Nephron (organoid): ENCODE measurements at regions not wholly inside any gene's neighbourhood (a gene's known extent, or its start where the extent isn't known, plus 50 kb on each side); places are given as distances from the start of the nearest gene placed in this dataset.

Source experiments
- H3K27ac Mint-ChIP-seq, 3 experiments: 2 replicates each; pipeline ENCODE4 v1.8.0; 2020; ENCODE audit warnings: mixed read lengths in 3 of 3, mild to moderate bottlenecking in 2 of 3, moderate library complexity in 1 of 3
- H3K27me3 Mint-ChIP-seq: 2 replicates; pipeline ENCODE4 v1.8.0; 2021; ENCODE audit warnings: low read depth, mild to moderate bottlenecking, moderate library complexity, mixed read lengths
- H3K36me3 Mint-ChIP-seq: 2 replicates; pipeline ENCODE4 v1.8.0; 2020; ENCODE audit warnings: low read depth, mixed read lengths
- H3K4me1 Mint-ChIP-seq: 2 replicates; pipeline ENCODE4 v1.8.0; 2020; ENCODE audit warnings: mixed read lengths
- H3K4me3 Mint-ChIP-seq, 3 experiments: 2 replicates each; pipeline ENCODE4 v1.8.0; 2020; ENCODE audit warnings: mild to moderate bottlenecking in 3 of 3, mixed read lengths in 3 of 3, moderate library complexity in 2 of 3
- H3K9me3 Mint-ChIP-seq: 2 replicates; pipeline ENCODE4 v1.8.0; 2020; ENCODE audit warnings: mixed read lengths
- TF ChIP-seq, protein P1 (sequence below), 3 experiments: fragments of 200-600 bp; sonication (generic); IDR thresholded peaks; one replicate each; pipeline ENCODE4 v1.5.0; 2021; ENCODE audit warnings: antibody characterized with exemption in 3 of 3; ENCODE audit not compliant: unreplicated experiment in 3 of 3

DNA sequence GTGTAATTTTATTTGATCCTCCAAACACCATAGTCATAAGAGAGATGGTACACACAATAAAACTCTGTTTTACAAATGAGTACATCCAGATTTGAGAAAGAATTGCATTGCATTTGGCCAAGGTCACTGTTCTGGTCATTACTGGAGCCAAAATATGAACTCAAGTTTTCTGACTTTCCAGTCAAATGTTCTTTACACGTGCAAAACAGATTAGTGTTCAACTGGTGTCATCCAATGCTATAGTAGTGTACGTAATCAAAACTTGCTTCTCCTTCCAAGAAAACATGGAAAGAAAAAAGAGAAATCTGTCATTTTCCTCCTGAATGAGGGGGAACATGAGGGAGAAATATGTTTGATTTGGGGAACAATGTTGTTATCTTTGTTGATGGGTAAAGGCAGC is 291.9 kb downstream of the NAF1 start:
- Mint-ChIP-seq H3K4me1 (no peaks in the 10 kb centered on the region), H3K36me3 (no peaks in the 10 kb centered on the region)

DNA sequence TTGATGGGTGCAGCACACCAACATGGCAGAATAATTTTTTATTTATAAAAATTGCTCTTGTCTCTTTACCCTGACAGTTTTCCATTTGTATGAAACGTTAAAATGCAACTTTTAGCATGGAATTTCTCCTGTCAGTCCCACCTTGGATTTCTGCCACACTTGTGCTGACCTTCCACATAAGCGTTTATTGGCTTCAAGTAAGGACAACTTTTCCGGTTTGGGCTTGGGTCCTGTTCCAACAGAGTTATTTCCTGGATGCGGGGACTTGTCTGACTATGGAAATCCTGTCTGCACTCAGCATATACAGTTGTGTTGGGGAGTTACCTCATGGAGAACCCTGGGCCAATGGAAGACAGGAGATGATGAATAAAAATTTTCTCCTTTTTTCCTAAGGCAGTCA is 294.7 kb downstream of the NAF1 start:
- TF ChIP-seq, protein P1, sequence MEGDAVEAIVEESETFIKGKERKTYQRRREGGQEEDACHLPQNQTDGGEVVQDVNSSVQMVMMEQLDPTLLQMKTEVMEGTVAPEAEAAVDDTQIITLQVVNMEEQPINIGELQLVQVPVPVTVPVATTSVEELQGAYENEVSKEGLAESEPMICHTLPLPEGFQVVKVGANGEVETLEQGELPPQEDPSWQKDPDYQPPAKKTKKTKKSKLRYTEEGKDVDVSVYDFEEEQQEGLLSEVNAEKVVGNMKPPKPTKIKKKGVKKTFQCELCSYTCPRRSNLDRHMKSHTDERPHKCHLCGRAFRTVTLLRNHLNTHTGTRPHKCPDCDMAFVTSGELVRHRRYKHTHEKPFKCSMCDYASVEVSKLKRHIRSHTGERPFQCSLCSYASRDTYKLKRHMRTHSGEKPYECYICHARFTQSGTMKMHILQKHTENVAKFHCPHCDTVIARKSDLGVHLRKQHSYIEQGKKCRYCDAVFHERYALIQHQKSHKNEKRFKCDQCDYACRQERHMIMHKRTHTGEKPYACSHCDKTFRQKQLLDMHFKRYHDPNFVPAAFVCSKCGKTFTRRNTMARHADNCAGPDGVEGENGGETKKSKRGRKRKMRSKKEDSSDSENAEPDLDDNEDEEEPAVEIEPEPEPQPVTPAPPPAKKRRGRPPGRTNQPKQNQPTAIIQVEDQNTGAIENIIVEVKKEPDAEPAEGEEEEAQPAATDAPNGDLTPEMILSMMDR (IDR thresholded peaks at IDR 0.05; ENCODE audit: unreplicated experiment in 3 of 3) = no peak
- H3K27me3 Mint-ChIP-seq = no peaks in the 10 kb centered on the region

More for the DNA sequence above, 291.9 kb downstream of the NAF1 start:
- Mint-ChIP-seq H3K27ac (peak overlapping the region in 2 of 3 experiments; percentile 56 to 62), H3K9me3 (peaks cover 5% of the 10 kb centered on the region), H3K27me3 (no peaks in the 10 kb centered on the region), H3K4me3 (no peak overlapping the region)
- TF ChIP-seq, protein P1 (IDR thresholded peaks at IDR 0.05; ENCODE audit: unreplicated experiment in 3 of 3) = no peak

DNA sequence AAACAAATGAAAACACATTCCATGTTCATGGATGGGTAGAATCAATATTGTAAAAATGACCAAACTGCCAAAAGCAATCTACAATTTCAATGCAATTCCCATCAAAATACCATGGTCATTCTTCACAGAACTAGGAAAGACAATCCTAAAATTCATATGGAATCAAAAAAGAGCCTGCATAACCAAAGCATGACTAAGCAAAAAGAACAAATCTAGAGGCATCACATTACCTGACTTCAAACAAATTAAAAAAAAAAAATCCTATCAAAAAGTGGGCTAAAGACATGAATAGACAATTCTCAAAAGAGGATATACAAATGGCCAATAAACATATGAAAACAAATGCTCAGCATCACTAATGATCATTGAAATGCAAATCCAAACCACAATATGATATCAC is 297.5 kb downstream of the NAF1 start:
- Mint-ChIP-seq H3K9me3 (peaks cover 14% of the 10 kb centered on the region), H3K27ac (no peak overlapping the region), H3K27me3 (no peaks in the 10 kb centered on the region), H3K36me3 (no peaks in the 10 kb centered on the region), H3K4me3 (no peak overlapping the region), H3K4me1 (no peaks in the 10 kb centered on the region)
- TF ChIP-seq, protein P1 (IDR thresholded peaks at IDR 0.05; ENCODE audit: unreplicated experiment in 3 of 3) = no peak

More for the DNA sequence above, 294.7 kb downstream of the NAF1 start:
- peaks cover 5% of the 10 kb centered on the region for H3K9me3 Mint-ChIP-seq
- H3K27ac Mint-ChIP-seq = no peak overlapping the region
- H3K36me3 Mint-ChIP-seq = no peaks in the 10 kb centered on the region
- no peak overlapping the region for H3K4me3 Mint-ChIP-seq
- H3K4me1 Mint-ChIP-seq = no peaks in the 10 kb centered on the region

DNA sequence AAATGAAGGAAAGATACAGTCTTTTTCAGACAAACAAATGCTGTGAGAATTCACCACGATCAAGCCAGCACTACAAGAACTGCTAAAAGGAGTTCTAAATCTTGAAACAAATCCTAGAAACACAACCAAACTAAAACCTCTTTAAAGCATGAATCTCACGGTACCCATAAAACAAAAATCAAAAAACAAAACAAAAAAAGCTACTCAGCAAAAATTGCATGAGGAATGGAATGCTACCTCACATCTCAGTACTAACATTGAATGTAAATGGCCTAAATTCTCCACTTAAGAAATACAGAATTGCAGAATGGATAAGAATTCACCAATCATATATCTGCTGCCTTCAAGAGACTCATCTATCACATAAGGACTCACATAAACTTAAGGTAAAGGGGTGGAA is 300.1 kb downstream of the NAF1 start:
- Mint-ChIP-seq H3K4me3 (no peak overlapping the region), H3K36me3 (no peaks in the 10 kb centered on the region), H3K27ac (no peak overlapping the region), H3K4me1 (no peaks in the 10 kb centered on the region), H3K27me3 (no peaks in the 10 kb centered on the region), H3K9me3 (peaks cover 14% of the 10 kb centered on the region)
- TF ChIP-seq, protein P1 (IDR thresholded peaks at IDR 0.05; ENCODE audit: unreplicated experiment in 3 of 3) = no peak

DNA sequence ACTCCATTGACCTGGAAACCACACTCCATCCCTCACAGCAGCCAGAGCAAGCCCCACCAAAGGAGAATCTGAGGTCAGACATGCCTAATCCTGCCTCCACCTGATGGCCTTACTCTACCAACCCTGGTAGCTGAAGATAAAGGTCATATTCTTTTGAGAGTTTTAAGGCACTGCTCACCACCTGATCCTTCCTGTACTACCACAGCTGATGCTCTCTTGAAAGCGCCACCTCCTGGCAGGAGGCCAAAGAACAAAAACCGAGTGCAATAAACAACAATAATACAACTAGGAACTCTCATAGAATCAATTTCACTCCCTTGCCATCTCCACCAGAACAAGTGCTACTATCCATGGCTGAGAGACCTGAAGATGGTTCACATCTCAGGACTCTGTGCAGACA is 301.6 kb downstream of the NAF1 start:
- Mint-ChIP-seq H3K27ac (no peak overlapping the region), H3K4me1 (no peaks in the 10 kb centered on the region), H3K27me3 (no peaks in the 10 kb centered on the region), H3K9me3 (peaks cover 14% of the 10 kb centered on the region), H3K36me3 (no peaks in the 10 kb centered on the region), H3K4me3 (no peak overlapping the region)
- TF ChIP-seq, protein P1 (IDR thresholded peaks at IDR 0.05; ENCODE audit: unreplicated experiment in 3 of 3) = no peak

DNA sequence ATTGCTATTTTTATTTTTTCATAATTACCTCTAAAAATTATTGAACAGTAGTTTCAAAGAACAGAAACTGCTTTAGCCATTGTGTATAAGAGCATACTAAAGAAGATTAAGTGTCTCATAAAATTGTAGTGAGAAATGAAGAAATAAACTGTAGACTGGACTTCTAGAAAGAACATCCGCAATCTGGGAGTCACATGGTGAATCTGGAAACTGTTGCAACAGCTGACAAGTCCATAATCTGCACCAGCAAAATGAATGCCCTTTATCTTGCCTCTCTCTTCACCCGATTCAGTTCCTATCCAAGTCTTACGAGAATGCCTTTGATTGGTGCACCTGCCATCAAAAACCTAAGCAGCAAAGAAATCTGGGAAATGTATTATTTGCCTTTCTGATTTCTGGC is 312.9 kb downstream of the NAF1 start:
- H3K4me3 Mint-ChIP-seq = no peak overlapping the region
- H3K4me1 Mint-ChIP-seq = no peaks in the 10 kb centered on the region
- no peak overlapping the region for H3K27ac Mint-ChIP-seq
- no peaks in the 10 kb centered on the region for H3K36me3 Mint-ChIP-seq
- TF ChIP-seq, protein P1 (IDR thresholded peaks at IDR 0.05; ENCODE audit: unreplicated experiment in 3 of 3) = no peak
- H3K27me3 Mint-ChIP-seq = no peaks in the 10 kb centered on the region
- no peaks in the 10 kb centered on the region for H3K9me3 Mint-ChIP-seq
